Thoracic aorta (tissue), 2 donors: ENCODE measurements at regions not wholly inside any gene's neighbourhood (a gene's known extent, or its start where the extent isn't known, plus 50 kb on each side); places are given as distances from the start of the nearest gene placed in this dataset.

Experiments used
- ATAC-seq: fragments of 150-250 bp; one replicate; pipeline ENCODE4 v1.8.0; 2017; ENCODE audit warnings: low read depth; ENCODE audit not compliant: insufficient number of reproducible peaks, low FRiP score
- DNase-seq: peaks from one replicate; pipeline ENCODE4 v3.0.0-alpha.2; 2020; ENCODE audit warnings: low spot score
- H3K27ac ChIP-seq, 2 donors: fragments of 200-600 bp; sonication (generic); 1 replicate in 1 of 2; 2 replicates in 1 of 2; pipeline ENCODE4 v1.5.1; 2016; ENCODE audit warnings: mild to moderate bottlenecking in 2 of 2, moderate library complexity in 2 of 2
- H3K27me3 ChIP-seq: fragments of 200-600 bp; sonication (generic); replicated peaks from 2 replicates; pipeline ENCODE4 v1.6.0; 2016; ENCODE audit warnings: mild to moderate bottlenecking; ENCODE audit not compliant: insufficient read depth
- H3K36me3 ChIP-seq: fragments of 200-600 bp; sonication (generic); one replicate; pipeline ENCODE4 v1.5.1; 2016
- H3K4me1 ChIP-seq, 2 donors: fragments of 200-600 bp; sonication (generic); 1 replicate in 1 of 2; 2 replicates in 1 of 2; pipeline versions ENCODE4 v1.5.1 to v1.6.0; 2016; ENCODE audit warnings: low read depth in 2 of 2, mild to moderate bottlenecking in 1 of 2; ENCODE audit not compliant: control insufficient read depth in 1 of 2
- H3K4me3 ChIP-seq: fragments of 200-600 bp; sonication (generic); 2 replicates; pipeline ENCODE4 v1.5.1; 2016; ENCODE audit warnings: mild to moderate bottlenecking
- H3K9me3 ChIP-seq: fragments of 200-600 bp; sonication (generic); 2 replicates; pipeline ENCODE4 v1.5.1; 2016
- CTCF ChIP-seq: fragments of 200-600 bp; sonication (generic); IDR thresholded peaks from one replicate; pipeline ENCODE4 v1.5.1; 2019; ENCODE audit warnings: antibody characterized with exemption

GRCh38 chr16:14346278-14347142, 275.4 kb downstream of the MRTFB start:
- no peak for TF ChIP-seq CTCF
- DNase-seq (no peak), ATAC-seq (no peak)
- Histone ChIP-seq H3K4me1 (no peaks in the 10 kb centered on the region), H3K9me3 (no peaks in the 10 kb centered on the region), H3K4me3 (no peak overlapping the region), H3K27ac (no peak overlapping the region), H3K27me3 (no peaks in the 10 kb centered on the region), H3K36me3 (no peaks in the 10 kb centered on the region)

- DNase-seq (no peak), ATAC-seq (no peak)
- no peak for TF ChIP-seq CTCF
- Histone ChIP-seq H3K27me3 (no peaks in the 10 kb centered on the region), H3K4me3 (no peak overlapping the region), H3K36me3 (no peaks in the 10 kb centered on the region), H3K9me3 (no peaks in the 10 kb centered on the region), H3K27ac (no peak overlapping the region), H3K4me1 (no peaks in the 10 kb centered on the region)
Measured at GRCh38 chr16:14345512-14346115, 274.5 kb downstream of the MRTFB start.

GRCh38 chr16:14344945-14345344, 273.8 kb downstream of the MRTFB start:
- TF ChIP-seq CTCF, result no peak
- Histone ChIP-seq H3K36me3 (no peaks in the 10 kb centered on the region), H3K9me3 (no peaks in the 10 kb centered on the region), H3K27ac (no peak overlapping the region), H3K27me3 (no peaks in the 10 kb centered on the region), H3K4me1 (no peaks in the 10 kb centered on the region), H3K4me3 (no peak overlapping the region)
- DNase-seq (no peak), ATAC-seq (no peak)

GRCh38 chr16:14344292-14344691, 273.2 kb downstream of the MRTFB start:
- no peaks in the 10 kb centered on the region for H3K4me1 ChIP-seq
- DNase-seq (no peak), ATAC-seq (no peak)
- H3K9me3 ChIP-seq, result no peaks in the 10 kb centered on the region
- H3K36me3 ChIP-seq, result no peaks in the 10 kb centered on the region
- no peak for TF ChIP-seq CTCF
- no peak overlapping the region for H3K4me3 ChIP-seq
- H3K27me3 ChIP-seq, result no peaks in the 10 kb centered on the region
- H3K27ac ChIP-seq, result no peak overlapping the region

GRCh38 chr16:14341324-14342225, 270.5 kb downstream of the MRTFB start:
- TF ChIP-seq CTCF, result no peak
- ATAC-seq, result no peak

More at GRCh38 chr16:14341324-14342225, 270.5 kb downstream of the MRTFB start:
- Histone ChIP-seq H3K27me3 (no peaks in the 10 kb centered on the region), H3K27ac (no peak overlapping the region), H3K9me3 (no peaks in the 10 kb centered on the region), H3K4me3 (no peak overlapping the region), H3K4me1 (peaks cover 3 to 8% of the 10 kb centered on the region in 2 donors), H3K36me3 (no peaks in the 10 kb centered on the region)
- DNase-seq, result no peak
